Nephron progenitor cell (in vitro differentiated cells): ENCODE measurements at regions not wholly inside any gene's neighbourhood (a gene's known extent, or its start where the extent isn't known, plus 50 kb on each side); places are given as distances from the start of the nearest gene placed in this dataset.

ENCODE experiments used
- DNase-seq: peaks from one replicate; pipeline ENCODE4 v3.0.0; 2021
- H3K27ac Mint-ChIP-seq: 2 replicates; pipeline ENCODE4 v1.8.0; 2021; ENCODE audit warnings: mild to moderate bottlenecking, moderate library complexity, mixed read lengths
- H3K27me3 Mint-ChIP-seq: 2 replicates; pipeline ENCODE4 v1.8.0; 2021; ENCODE audit warnings: mild to moderate bottlenecking, low read depth, mixed read lengths; ENCODE audit not compliant: poor library complexity
- H3K36me3 Mint-ChIP-seq: 2 replicates; pipeline ENCODE4 v1.8.0; 2021; ENCODE audit warnings: low read depth, mixed read lengths
- H3K4me1 Mint-ChIP-seq: 2 replicates; pipeline ENCODE4 v1.8.0; 2021; ENCODE audit warnings: mixed read lengths
- H3K4me3 Mint-ChIP-seq: 2 replicates; pipeline ENCODE4 v1.8.0; 2021; ENCODE audit warnings: mild to moderate bottlenecking, moderate library complexity, mixed read lengths
- H3K9me3 Mint-ChIP-seq: 2 replicates; pipeline ENCODE4 v1.8.0; 2021; ENCODE audit warnings: mild to moderate bottlenecking, moderate library complexity, mixed read lengths
- CTCF ChIP-seq: fragments of 200-600 bp; sonication (generic); IDR thresholded peaks from 2 replicates; pipeline ENCODE4 v1.5.0; 2021; ENCODE audit warnings: antibody characterized with exemption

- Mint-ChIP-seq H3K9me3 (peaks cover 18% of the 10 kb centered on the region), H3K4me3 (no peak overlapping the region), H3K36me3 (peaks cover 6% of the 10 kb centered on the region), H3K27me3 (no peaks in the 10 kb centered on the region), H3K4me1 (no peaks in the 10 kb centered on the region), H3K27ac (peak overlapping the region; percentile 27)
- DNase-seq = no peak
- no peak for TF ChIP-seq CTCF
Observed at GRCh38 chr4:130632731-130633604, 1537.0 kb downstream of the C4orf33 start.

- Mint-ChIP-seq H3K4me1 (peaks cover 15% of the 10 kb centered on the region), H3K27ac (no peak overlapping the region), H3K27me3 (peaks cover 3% of the 10 kb centered on the region), H3K36me3 (peaks cover 6% of the 10 kb centered on the region), H3K9me3 (peaks cover 18% of the 10 kb centered on the region), H3K4me3 (no peak overlapping the region)
- DNase-seq = no peak
- TF ChIP-seq CTCF = no peak
Observed at GRCh38 chr4:130636486-130636885, 1540.5 kb downstream of the C4orf33 start.

- no peak overlapping the region for H3K27ac Mint-ChIP-seq
Observed at GRCh38 chr4:130640592-130640991, 1544.6 kb downstream of the C4orf33 start.

GRCh38 chr4:130646886-130647285 is 1550.9 kb downstream of the C4orf33 start:
- no peaks in the 10 kb centered on the region for H3K4me1 Mint-ChIP-seq
- no peak for DNase-seq
- H3K36me3 Mint-ChIP-seq = no peaks in the 10 kb centered on the region
- TF ChIP-seq CTCF = no peak
- peaks cover 6% of the 10 kb centered on the region for H3K9me3 Mint-ChIP-seq
- no peak overlapping the region for H3K27ac Mint-ChIP-seq
- H3K4me3 Mint-ChIP-seq = no peak overlapping the region
- H3K27me3 Mint-ChIP-seq = peaks cover 3% of the 10 kb centered on the region

More at GRCh38 chr4:130640592-130640991, 1544.6 kb downstream of the C4orf33 start:
- no peak for TF ChIP-seq CTCF
- H3K4me1 Mint-ChIP-seq = peaks cover 15% of the 10 kb centered on the region
- peaks cover 3% of the 10 kb centered on the region for H3K9me3 Mint-ChIP-seq
- no peaks in the 10 kb centered on the region for H3K36me3 Mint-ChIP-seq
- no peak for DNase-seq
- H3K4me3 Mint-ChIP-seq = no peak overlapping the region
- peaks cover 3% of the 10 kb centered on the region for H3K27me3 Mint-ChIP-seq

GRCh38 chr4:130648570-130648969 is 1552.6 kb downstream of the C4orf33 start:
- Mint-ChIP-seq H3K4me3 (no peak overlapping the region), H3K27ac (no peak overlapping the region), H3K9me3 (peaks cover 6% of the 10 kb centered on the region), H3K36me3 (no peaks in the 10 kb centered on the region), H3K4me1 (no peaks in the 10 kb centered on the region), H3K27me3 (peaks cover 3% of the 10 kb centered on the region)
- DNase-seq = no peak
- no peak for TF ChIP-seq CTCF

GRCh38 chr4:130653842-130654241 is 1557.9 kb downstream of the C4orf33 start:
- Mint-ChIP-seq H3K36me3 (no peaks in the 10 kb centered on the region), H3K4me3 (no peak overlapping the region), H3K4me1 (no peaks in the 10 kb centered on the region), H3K9me3 (peaks cover 27% of the 10 kb centered on the region), H3K27me3 (no peaks in the 10 kb centered on the region), H3K27ac (no peak overlapping the region)
- no peak for TF ChIP-seq CTCF
- no peak for DNase-seq
